GM18951 (cell line): ENCODE measurements at regions not wholly inside any gene's neighbourhood (a gene's known extent, or its start where the extent isn't known, plus 50 kb on each side); places are given as distances from the start of the nearest gene placed in this dataset.

Source experiments
- POLR2A ChIP-seq: IDR thresholded peaks from 4 replicates; pipeline ENCODE4 v1.6.1; 2011; ENCODE audit warnings: mild to moderate bottlenecking; ENCODE audit not compliant: insufficient read length, insufficient read depth; ENCODE audit errors: extremely low read depth
- in situ Hi-C: fragments of 300-500 bp; cut with MboI; formaldehyde crosslinking; loops from one replicate; pipeline ENCODE4 v1.12.0; 2022; ENCODE audit warnings: low sequenced_read_pairs, mixed read lengths, inconsistent platforms; ENCODE audit not compliant: unreplicated experiment

DNA sequence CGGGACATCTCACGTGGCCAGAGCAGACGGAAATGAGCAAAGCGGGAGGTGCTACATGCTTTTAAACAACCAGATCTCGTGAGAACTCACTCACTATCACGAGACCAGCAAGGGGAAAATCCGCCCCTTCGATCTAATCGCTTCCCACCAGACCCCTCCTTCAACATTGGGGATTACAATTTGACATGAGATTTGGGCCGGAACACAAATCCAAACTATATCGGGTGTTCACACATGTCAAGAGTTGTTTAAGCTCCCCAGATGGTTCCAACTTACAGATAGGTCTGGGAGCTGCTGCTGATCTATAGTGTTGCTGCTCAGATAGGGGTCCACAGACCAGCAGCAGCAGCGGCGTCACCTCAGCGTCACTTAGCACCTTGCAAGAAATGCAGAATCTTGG is 194.9 kb downstream of the GPAM start:
- in situ Hi-C loops: no loop called here
- TF ChIP-seq POLR2A: no peak

DNA sequence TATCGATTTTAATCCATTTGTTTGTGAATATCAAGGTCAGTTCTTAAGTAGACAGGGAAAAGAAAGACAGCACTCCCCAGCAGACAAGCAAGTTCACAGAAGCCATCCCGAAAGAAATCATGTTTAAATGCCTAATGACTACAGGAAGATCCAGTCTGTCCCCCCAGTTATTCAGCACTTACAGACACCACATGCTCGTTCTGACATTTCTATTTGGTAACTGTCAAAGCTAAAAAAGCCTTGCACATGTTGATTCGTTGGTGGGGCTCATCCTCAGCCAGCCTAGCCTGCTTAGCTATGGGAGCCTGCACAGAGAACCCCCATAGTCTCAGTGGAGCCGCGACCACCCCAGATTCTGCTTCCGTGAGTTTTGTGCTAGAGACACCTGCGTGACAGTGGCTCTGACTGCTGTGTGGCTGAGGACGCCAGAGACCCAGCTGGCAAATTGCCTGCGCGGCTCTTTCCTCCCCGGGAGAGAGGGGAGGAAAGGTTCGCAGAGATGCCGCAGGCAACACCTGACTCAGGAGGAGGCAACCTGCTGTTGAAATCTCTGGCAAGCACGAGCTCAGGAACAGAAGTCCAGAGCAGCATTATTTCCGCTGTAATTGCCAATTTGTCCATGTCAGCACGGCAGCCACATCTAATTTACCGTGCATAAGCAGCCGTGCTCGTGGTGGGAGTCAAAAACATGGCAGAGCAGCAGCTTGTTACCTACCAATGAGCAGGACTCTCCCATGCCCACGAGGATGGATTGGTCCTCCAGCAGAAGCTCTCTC is 194.2 kb downstream of the GPAM start:
- in situ Hi-C loops: no loop called here
- no peak for TF ChIP-seq POLR2A

DNA sequence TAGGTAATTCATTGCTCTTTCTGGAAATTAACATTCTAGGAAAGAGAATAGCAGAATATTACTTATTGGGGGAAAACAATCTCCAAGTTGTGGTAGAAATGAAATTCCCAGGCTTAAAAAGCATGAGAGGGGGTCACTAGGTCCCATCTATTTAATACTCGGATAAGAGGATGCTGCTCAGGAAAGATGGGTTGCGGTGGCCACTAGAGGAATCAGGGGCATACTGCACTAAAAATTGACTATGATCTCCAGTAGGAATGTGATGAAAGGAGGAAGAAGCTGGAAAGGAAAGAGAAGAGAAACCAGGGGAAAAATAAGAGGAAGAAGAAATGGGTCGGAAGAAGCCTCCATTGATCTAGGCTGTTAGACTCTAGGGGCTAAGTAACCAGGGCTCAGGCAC is 192.8 kb downstream of the GPAM start:
- no peak for TF ChIP-seq POLR2A
- in situ Hi-C loops: no loop called here

DNA sequence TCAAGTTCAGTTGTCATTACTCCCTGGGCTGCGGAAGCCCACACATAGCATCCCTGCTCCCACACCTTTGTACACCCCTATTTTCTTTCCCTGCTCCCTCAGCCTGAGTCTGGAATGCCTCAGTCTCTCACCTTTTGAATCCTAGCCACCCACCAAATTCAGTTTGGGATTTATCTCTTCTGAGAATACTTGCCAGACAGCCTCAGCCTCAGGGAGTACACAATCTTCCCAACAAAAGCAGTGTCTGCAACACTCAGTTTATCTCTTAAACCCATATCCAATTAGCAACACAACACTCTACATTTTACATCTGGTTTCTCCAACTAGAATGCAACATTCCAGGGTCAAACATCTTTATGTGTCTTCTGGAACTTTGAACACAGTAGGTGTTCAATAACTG is 190.2 kb downstream of the GPAM start:
- no peak for TF ChIP-seq POLR2A
- in situ Hi-C loops: no loop called here

DNA sequence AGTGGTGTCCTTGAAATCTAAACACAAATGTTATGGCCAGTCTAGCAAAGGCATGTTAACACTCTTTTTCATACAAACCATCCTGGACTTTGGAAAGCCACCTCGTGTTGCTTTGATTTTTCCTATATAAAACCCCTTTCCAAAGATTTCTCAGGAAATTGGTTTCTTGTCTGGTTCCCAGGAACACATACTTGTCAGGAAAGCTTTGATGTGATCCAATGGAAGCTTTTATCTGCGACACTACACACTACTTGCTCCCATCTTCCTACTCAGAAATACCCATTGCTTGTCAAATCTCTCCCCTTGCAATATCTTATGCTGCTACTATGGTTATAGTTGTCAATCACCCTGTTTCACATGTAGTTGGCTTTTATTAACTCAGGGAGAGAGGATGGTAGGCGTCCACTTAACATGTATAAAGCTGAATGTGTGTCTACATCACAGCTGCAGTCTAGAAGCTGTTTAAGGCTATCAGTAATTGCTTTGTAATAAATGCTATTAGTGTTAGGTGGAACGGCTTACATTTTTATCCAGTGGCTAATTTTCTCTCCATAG is 189.6 kb downstream of the GPAM start:
- in situ Hi-C loops: no loop called here
- TF ChIP-seq POLR2A: no peak

DNA sequence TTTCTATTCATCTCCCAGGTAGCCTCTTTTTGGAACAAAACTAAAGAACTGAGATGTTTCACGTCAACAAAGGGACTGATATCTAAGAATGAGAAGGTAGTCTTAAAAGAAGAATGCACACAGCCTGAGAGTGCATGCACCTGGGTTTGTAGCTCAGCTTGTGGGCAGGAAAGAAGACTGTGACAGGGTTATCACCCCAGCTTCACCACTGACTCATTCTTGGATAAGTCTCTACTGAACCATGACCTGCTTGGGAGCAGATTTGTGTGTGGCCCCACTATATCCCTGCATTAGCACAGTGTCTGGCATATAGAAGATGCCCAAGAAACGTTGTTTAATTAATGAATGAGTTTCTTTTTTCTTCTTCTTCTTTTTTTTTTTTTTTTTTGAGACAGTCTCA is 187.5 kb downstream of the GPAM start:
- in situ Hi-C loops: no loop called here
- TF ChIP-seq POLR2A: no peak

DNA sequence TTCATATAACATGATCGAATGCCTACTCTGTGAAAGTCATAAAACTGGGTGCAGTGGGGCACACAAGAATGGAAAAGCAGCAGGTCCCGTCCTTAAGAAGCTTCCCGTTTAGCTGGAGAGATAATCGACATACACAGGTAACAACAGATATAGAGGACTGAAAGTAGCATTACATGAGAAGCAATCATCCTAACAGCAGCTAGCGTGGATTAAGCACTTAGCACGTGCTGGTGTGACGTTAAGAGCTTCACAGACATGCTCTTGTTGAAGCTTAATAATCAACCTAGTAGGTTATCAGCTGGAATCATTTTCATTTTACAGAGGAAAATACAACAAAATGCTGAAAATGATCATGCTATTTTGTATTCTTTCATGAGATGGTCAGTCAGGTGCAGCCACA is 184.8 kb downstream of the GPAM start:
- no peak for TF ChIP-seq POLR2A
- in situ Hi-C loops: no loop called here

DNA sequence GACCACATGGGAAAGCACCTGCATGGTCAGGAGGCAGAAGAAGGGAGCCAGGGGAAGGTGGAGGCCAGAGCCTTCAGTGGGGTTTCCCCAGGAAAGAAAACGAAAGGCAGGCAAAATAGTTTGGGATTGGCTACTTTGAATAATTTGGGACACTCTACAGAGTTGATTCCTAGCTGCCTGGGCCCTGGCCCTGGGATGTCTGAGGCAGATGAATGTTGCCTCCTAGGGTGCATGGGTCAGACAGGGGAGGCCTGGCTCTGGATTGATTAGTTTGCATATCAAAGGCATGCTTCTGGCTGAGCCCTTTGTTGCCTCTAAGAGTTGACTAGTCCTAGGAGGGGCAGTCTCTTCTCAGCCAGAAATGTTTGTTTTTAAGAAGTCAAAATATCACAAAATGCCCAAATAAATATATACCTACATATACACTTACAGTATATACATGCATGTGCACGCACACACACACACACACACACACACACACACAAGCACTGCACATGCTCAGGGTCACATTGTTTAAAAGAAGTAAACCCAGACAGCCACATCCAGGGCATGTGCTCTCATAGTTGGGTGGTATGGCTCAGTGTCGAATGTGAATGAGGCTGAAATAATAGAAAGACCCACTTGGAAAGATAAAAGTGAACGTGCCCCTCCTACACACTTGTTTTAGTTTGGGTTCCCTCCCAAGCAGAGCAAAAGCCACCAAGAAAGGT is 184.2 kb downstream of the GPAM start:
- TF ChIP-seq POLR2A: no peak
- in situ Hi-C loops: no loop called here

DNA sequence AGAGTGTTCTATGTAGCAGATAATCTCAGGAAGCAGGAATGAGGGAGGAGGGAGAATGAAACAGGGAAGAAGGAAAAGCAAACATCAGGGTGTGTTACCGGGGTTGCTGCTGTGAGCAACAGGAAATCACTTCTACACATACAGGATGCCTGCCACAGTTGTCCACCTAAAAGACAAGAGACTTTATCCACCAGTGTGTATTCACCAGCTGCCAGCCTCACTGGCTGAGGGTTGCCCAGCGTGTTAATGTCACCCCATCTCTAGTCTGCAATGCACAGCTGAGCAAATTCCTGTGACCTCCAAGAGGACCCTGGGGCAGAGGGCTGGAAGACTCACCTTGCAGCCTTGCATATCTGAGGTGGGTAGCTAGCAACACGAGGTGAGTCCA is 183.7 kb downstream of the GPAM start:
- TF ChIP-seq POLR2A: no peak
- in situ Hi-C loops: no loop called here

DNA sequence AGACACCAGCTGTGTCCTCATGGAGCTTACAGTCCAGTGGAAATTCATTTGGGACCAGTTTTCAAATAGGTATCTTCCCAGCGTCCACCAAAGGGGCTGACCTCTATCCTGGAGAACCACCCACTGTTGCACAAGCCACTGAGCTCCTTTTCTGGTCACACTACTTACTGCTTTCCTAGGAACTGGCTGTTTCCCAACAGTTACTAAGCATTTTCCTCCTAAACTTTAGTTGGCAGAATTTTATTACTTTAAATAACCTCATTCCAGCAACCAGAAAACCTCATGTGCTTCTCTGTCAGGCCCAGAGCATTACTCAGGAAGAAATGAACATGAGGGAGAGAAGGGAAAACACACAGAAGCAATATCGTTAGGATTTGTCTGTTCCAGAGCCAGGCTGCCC is 183.1 kb downstream of the GPAM start:
- no peak for TF ChIP-seq POLR2A
- in situ Hi-C loops: no loop called here

DNA sequence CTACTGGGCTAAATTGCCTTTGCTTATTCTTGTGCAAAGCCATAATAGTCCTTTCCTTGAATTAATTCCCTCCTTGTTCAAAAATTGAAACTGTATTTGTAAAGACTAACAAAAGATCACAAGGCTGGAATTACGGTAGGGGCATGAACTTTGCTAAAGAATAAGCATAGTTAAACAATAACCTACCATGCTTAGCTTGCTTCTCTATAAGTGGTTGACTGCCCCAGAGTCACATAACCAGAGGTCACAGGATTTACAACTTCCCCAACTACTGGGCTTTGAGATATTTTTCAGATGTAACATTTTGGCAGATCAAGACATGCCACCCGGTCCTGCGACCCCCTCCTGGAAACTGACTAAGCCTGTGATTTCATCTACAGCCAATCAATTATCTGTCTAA is 181.4 kb downstream of the GPAM start:
- in situ Hi-C loops: no loop called here

DNA sequence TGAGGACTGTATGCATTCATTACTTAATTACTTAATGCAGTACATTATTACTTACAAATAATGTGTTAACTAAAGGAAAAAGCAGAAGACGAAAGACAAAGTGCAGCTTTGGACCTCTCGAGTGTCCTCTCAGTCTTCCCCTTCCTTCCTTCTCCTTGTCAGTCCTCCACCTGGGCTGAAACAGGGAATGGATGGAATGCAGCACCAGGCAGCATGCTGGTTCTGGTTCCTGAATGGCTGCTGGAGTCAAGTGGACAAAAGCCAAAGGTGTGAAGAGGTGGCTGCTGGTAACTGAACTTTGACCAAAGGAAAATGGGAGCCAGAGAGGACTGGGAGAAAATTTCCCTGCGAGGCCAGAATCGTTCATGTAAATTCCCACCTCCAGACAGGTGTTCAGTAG is 179.5 kb downstream of the GPAM start:
- in situ Hi-C loops: no loop called here
- TF ChIP-seq POLR2A: no peak

More for the DNA sequence above, 181.4 kb downstream of the GPAM start:
- no peak for TF ChIP-seq POLR2A

DNA sequence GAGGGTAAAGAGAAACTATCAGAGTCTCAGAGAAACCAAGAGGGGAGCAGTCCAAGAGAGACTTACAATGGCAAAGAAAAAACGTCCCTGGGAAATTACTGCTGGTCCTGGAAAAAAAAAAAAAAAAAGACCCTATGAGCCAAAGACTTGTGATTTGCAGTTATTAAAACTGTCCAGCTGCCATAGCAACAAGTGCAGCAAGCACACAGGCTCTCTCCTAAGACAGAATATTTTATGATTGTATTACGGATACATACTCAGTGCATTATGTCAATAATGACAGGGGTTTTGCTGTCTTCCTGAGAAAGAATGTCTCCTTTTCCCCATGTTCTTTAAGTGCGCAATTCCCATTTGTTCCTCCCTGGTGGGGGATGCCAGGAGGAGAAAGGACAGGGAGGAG is 178.5 kb downstream of the GPAM start:
- in situ Hi-C loops: no loop called here
- TF ChIP-seq POLR2A: no peak

DNA sequence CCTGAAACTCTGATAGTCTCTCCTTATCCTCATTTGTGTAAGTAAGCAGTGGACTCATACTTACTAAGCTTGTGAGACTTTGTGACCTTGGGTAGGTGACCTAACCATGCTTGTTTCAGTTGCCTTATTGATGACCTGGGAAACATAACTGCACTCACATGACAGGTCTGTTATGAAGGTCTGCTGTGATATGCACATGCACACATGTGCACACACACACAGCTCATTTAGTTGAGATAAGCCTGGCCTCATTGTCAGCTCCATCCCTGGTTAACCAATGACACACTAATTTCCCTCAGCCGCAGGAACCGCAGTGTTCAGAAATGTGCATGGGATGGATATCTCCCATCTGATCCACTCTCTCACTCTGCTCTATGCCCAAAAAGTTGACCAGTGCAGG is 177.2 kb downstream of the GPAM start:
- TF ChIP-seq POLR2A: no peak
- in situ Hi-C loops: no loop called here
